PC-3 (cell line): ENCODE measurements at regions not wholly inside any gene's neighbourhood (a gene's known extent, or its start where the extent isn't known, plus 50 kb on each side); places are given as distances from the start of the nearest gene placed in this dataset.

Experiments used
- ATAC-seq: fragments of 200-7000 bp; cut with Tn5 transposase; 2 replicates; pipeline ENCODE4 v1.9.1; 2020; ENCODE audit warnings: mild to moderate bottlenecking, moderate library complexity
- BruUV-seq: library from RNA; stranded (reverse); fragments of 400-500 nt; replicated peaks from 2 replicates; lab custom pipeline; 2021; lab: Mats Ljungman, UMichigan
- CTCF ChIA-PET: fragments of 300-600 bp; sonication (Branson Sonifier 250); formaldehyde crosslinking; loops from one replicate; lab custom pipeline; 2022; ENCODE audit warnings: antibody characterized with exemption; lab: Charles Lee
- POLR2A ChIA-PET: fragments of 300-600 bp; sonication (Branson Sonifier 250); formaldehyde crosslinking; loops from one replicate; lab custom pipeline; 2022; ENCODE audit warnings: antibody characterized with exemption; ENCODE audit not compliant: unreplicated experiment; lab: Charles Lee
- DNase-seq: peaks from one replicate; pipeline ENCODE4 v3.0.0-alpha.2; 2015
- H2AFZ ChIP-seq: fragments of 300-600 bp; sonication (generic); 2 replicates; pipeline ENCODE4 v1.6.0; 2016; ENCODE audit warnings: antibody characterized with exemption, low read length
- H3F3A ChIP-seq: fragments of 300-600 bp; sonication (generic); one replicate; pipeline ENCODE4 v1.6.0; 2017; ENCODE audit warnings: antibody characterized with exemption, low read length, control low read depth, mild to moderate bottlenecking; ENCODE audit not compliant: unreplicated experiment
- H3K27ac ChIP-seq: fragments of 300-600 bp; sonication (generic); 2 replicates; pipeline ENCODE4 v1.5.1; 2016; ENCODE audit warnings: mild to moderate bottlenecking, low read length
- H3K27me3 ChIP-seq: fragments of 300-600 bp; sonication (generic); 2 replicates; pipeline ENCODE4 v1.6.1; 2016; ENCODE audit warnings: low read length, mixed read lengths
- H3K36me3 ChIP-seq: fragments of 300-600 bp; sonication (generic); 2 replicates; pipeline ENCODE4 v1.6.1; 2016; ENCODE audit warnings: low read depth, mixed run types, low read length, mixed read lengths
- H3K4me1 ChIP-seq: fragments of 300-600 bp; sonication (generic); 2 replicates; pipeline ENCODE4 v1.5.1; 2016; ENCODE audit warnings: low read length; ENCODE audit not compliant: insufficient read depth
- H3K4me2 ChIP-seq: fragments of 300-600 bp; sonication (generic); 2 replicates; pipeline ENCODE4 v1.6.0; 2016; ENCODE audit warnings: low read length
- H3K4me3 ChIP-seq: fragments of 300-600 bp; sonication (generic); 2 replicates; pipeline ENCODE4 v1.5.1; 2016; ENCODE audit warnings: mild to moderate bottlenecking, low read length, mixed read lengths
- H3K79me2 ChIP-seq: fragments of 300-600 bp; sonication (generic); 2 replicates; pipeline ENCODE4 v1.6.1; 2017; ENCODE audit warnings: low read length, mixed read lengths
- H3K9ac ChIP-seq: fragments of 300-600 bp; sonication (generic); 2 replicates; pipeline ENCODE4 v1.6.0; 2016; ENCODE audit warnings: mild to moderate bottlenecking, low read length
- H3K9me2 ChIP-seq: fragments of 300-600 bp; sonication (generic); replicated peaks from 2 replicates; pipeline ENCODE4 v1.6.1; 2016; ENCODE audit warnings: mixed run types, low read length, mixed read lengths
- H3K9me3 ChIP-seq: fragments of 300-600 bp; sonication (generic); 2 replicates; pipeline ENCODE4 v1.6.1; 2016; ENCODE audit warnings: low read length, mixed read lengths
- H4K20me1 ChIP-seq: fragments of 300-600 bp; sonication (generic); 2 replicates; pipeline ENCODE4 v1.6.1; 2016; ENCODE audit warnings: low read length, mixed read lengths
- EZH2 ChIP-seq: fragments of 300-600 bp; sonication (generic); IDR thresholded peaks from one replicate; pipeline ENCODE4 v1.6.1; 2017; ENCODE audit warnings: antibody characterized with exemption, mild to moderate bottlenecking, low read length; ENCODE audit not compliant: unreplicated experiment
- EZH2phosphoT487 ChIP-seq: fragments of 300-600 bp; sonication (generic); IDR thresholded peaks from 2 replicates; pipeline ENCODE4 v1.6.1; 2018; ENCODE audit warnings: mild to moderate bottlenecking, antibody characterized with exemption, low read length, borderline replicate concordance
- intact Hi-C: fragments of 100-400 bp; cut with micrococcal nuclease; formaldehyde crosslinking; loops from 2 replicates; pipeline ENCODE4 v1.9.0; 2023
- TF ChIP-seq, protein P1 (sequence below): fragments of 300-600 bp; sonication (generic); conservative IDR thresholded peaks from 2 replicates; pipeline ENCODE4 v1.5.1; 2017; ENCODE audit warnings: antibody characterized with exemption, low read depth, mild to moderate bottlenecking, low read length

DNA sequence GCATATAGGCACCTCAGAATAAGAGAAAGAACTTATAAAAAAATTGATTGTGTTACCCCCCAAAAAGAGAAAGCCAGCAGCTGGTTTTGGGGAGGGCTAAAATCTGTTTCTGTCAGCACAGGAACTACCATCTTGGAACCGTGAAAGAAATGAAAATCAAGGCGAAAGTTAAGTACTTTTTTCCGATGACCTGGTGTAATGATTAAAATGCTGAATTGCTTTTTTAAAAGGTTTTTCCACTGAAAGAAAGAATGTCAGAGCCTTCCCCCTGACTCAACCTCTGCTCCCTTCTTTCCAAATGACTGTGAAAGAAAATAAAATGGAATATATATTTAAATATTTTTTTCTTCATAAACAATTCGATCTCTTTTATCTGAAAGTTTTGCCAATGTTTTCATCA, 570.5 kb upstream of the CFAP20DC start:
- H3K9me2 ChIP-seq: no peaks in the 10 kb centered on the region
- H3K27ac ChIP-seq: no peak overlapping the region
- no peaks in the 10 kb centered on the region for H3K9me3 ChIP-seq
- no peaks in the 10 kb centered on the region for H3K27me3 ChIP-seq
- H4K20me1 ChIP-seq: no peaks in the 10 kb centered on the region
- no peak overlapping the region for H3K4me2 ChIP-seq
- no TSS peak for BruUV-seq
- POLR2A ChIA-PET: no interaction called here
- no peaks in the 10 kb centered on the region for H3K79me2 ChIP-seq
- intact Hi-C loops: no loop called here
- H3K4me1 ChIP-seq: no peaks in the 10 kb centered on the region
- DNase-seq (no peak), ATAC-seq (no peak)
- no peak for TF ChIP-seq EZH2
- TF ChIP-seq, protein P1, sequence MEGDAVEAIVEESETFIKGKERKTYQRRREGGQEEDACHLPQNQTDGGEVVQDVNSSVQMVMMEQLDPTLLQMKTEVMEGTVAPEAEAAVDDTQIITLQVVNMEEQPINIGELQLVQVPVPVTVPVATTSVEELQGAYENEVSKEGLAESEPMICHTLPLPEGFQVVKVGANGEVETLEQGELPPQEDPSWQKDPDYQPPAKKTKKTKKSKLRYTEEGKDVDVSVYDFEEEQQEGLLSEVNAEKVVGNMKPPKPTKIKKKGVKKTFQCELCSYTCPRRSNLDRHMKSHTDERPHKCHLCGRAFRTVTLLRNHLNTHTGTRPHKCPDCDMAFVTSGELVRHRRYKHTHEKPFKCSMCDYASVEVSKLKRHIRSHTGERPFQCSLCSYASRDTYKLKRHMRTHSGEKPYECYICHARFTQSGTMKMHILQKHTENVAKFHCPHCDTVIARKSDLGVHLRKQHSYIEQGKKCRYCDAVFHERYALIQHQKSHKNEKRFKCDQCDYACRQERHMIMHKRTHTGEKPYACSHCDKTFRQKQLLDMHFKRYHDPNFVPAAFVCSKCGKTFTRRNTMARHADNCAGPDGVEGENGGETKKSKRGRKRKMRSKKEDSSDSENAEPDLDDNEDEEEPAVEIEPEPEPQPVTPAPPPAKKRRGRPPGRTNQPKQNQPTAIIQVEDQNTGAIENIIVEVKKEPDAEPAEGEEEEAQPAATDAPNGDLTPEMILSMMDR: no peak
- TF ChIP-seq EZH2phosphoT487: no peak
- H2AFZ ChIP-seq: no peak overlapping the region
- CTCF ChIA-PET: no interaction called here
- no peaks in the 10 kb centered on the region for H3K36me3 ChIP-seq
- no peak overlapping the region for H3K9ac ChIP-seq
- no peaks in the 10 kb centered on the region for H3F3A ChIP-seq
- H3K4me3 ChIP-seq: no peak overlapping the region

DNA sequence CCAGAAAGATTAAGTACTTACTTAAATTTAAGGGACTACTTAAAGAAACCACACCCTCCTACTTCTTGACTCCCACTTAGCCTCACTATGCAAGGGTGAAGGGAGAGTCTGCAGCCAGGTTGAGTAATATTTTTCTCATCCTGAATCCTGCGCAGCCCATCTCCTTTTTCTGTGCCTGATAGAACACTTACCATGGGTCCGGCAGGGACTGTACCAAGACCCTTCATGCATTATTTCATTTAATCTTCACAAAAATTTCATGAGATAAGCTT, 562.6 kb upstream of the CFAP20DC start:
- H3K27me3 ChIP-seq: no peaks in the 10 kb centered on the region
- no peaks in the 10 kb centered on the region for H3K4me1 ChIP-seq
- CTCF ChIA-PET: no interaction called here
- H4K20me1 ChIP-seq: no peaks in the 10 kb centered on the region
- no peaks in the 10 kb centered on the region for H3K9me3 ChIP-seq
- no peak overlapping the region for H3K9ac ChIP-seq
- no peak overlapping the region for H3K4me2 ChIP-seq
- POLR2A ChIA-PET: no interaction called here
- H3K4me3 ChIP-seq: no peak overlapping the region
- H3K27ac ChIP-seq: no peak overlapping the region
- TF ChIP-seq, protein P1: no peak
- ATAC-seq (no peak), DNase-seq (no peak)
- H3K79me2 ChIP-seq: no peaks in the 10 kb centered on the region
- BruUV-seq: no TSS peak
- intact Hi-C loops: no loop called here
- no peaks in the 10 kb centered on the region for H3K9me2 ChIP-seq
- H3F3A ChIP-seq: no peaks in the 10 kb centered on the region
- no peaks in the 10 kb centered on the region for H3K36me3 ChIP-seq
- no peak overlapping the region for H2AFZ ChIP-seq

DNA sequence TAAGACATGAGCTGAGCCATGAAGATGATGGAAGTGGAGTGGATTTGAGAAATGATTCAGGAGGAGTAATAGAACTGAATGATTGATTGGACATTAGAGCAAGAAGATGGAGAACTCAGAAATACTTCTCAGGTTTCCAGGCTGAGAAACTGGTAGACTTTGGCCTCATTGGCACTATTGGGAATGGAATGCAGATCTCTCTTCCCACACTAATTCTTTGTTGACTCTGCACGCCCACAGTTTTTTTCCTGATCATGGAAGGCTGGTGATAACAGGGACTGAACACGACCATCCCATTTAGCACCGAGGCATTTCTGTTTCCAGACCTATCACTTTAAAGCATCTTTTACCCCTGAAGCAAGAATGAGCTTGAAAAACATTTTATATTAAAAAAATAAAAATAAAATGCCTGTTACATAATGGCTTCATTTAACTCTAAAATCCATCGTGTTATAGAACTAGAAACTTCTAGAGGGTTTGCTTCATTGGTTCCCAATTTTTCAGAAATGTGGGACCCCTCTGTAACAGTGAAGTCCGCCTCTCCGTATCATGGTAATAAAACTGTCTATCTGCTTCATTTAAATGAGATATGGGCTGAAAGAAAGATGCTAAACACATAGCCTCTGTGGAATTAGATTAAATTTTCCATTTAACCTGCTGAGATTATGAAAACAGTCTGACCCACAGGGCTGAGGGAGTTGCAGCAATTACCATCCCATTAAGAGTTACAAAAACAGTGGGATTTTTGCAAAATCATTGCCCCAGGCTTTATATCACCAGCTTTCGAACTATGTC, 562.0 kb upstream of the CFAP20DC start:
- no peak overlapping the region for H3K27ac ChIP-seq
- H3K4me2 ChIP-seq: no peak overlapping the region
- intact Hi-C loops: no loop called here
- no peak for TF ChIP-seq EZH2
- TF ChIP-seq, protein P1: no peak
- no peak for TF ChIP-seq EZH2phosphoT487
- DNase-seq: no peak
- ChIA-PET POLR2A (interaction anchor here (0.7 kb wide), 1 partner anchor 21 kb away, joined by 7 read pairs; no protein-coding TSS in a partner anchor), CTCF (no interaction called here)
- no peaks in the 10 kb centered on the region for H3K9me2 ChIP-seq
- no peaks in the 10 kb centered on the region for H3K36me3 ChIP-seq
- no peak for ATAC-seq
- H2AFZ ChIP-seq: no peak overlapping the region
- no peaks in the 10 kb centered on the region for H3K4me1 ChIP-seq
- H4K20me1 ChIP-seq: no peaks in the 10 kb centered on the region
- no peaks in the 10 kb centered on the region for H3K27me3 ChIP-seq
- no peaks in the 10 kb centered on the region for H3K9me3 ChIP-seq
- H3K79me2 ChIP-seq: no peaks in the 10 kb centered on the region
- no peak overlapping the region for H3K4me3 ChIP-seq
- no peak overlapping the region for H3K9ac ChIP-seq
- BruUV-seq: no TSS peak
- no peaks in the 10 kb centered on the region for H3F3A ChIP-seq
